Lung (tissue), 11 donors: ENCODE measurements at regions not wholly inside any gene's neighbourhood (a gene's known extent, or its start where the extent isn't known, plus 50 kb on each side); places are given as distances from the start of the nearest gene placed in this dataset.

Experiments
- ATAC-seq: fragments of 200-7000 bp; cut with Tn5 transposase; one replicate; pipeline ENCODE4 v1.9.1; 2020; ENCODE audit warnings: moderate number of reproducible peaks; ENCODE audit not compliant: insufficient read depth, low FRiP score
- DNase-seq, 3 donors: peaks; one replicate each; pipeline ENCODE4 v3.0.0-alpha.2; 2013 to 2017
- H3K27ac ChIP-seq, 2 donors: one replicate each; pipeline ENCODE4 v1.5.1; 2013; ENCODE audit warnings: mild to moderate bottlenecking in 2 of 2, moderate library complexity in 2 of 2, control low read depth in 1 of 2, inconsistent platforms in 1 of 2, low read depth in 1 of 2, low read length in 1 of 2
- H3K27me3 ChIP-seq, 3 donors: one replicate each; pipeline ENCODE4 v1.5.1; 2013; ENCODE audit warnings: low read length in 2 of 3; ENCODE audit not compliant: control insufficient read depth in 3 of 3, insufficient read depth in 3 of 3
- H3K36me3 ChIP-seq, 4 donors: one replicate each; pipeline ENCODE4 v1.5.1; 2013; ENCODE audit warnings: low read length in 4 of 4, mild to moderate bottlenecking in 1 of 4, moderate library complexity in 1 of 4; ENCODE audit not compliant: control insufficient read depth in 4 of 4, insufficient read depth in 4 of 4
- H3K4me1 ChIP-seq, 5 donors: one replicate each; pipeline ENCODE4 v1.5.1; 2013; ENCODE audit warnings: low read length in 5 of 5, mild to moderate bottlenecking in 2 of 5, moderate library complexity in 1 of 5; ENCODE audit not compliant: control insufficient read depth in 5 of 5, insufficient read depth in 5 of 5
- H3K4me3 ChIP-seq: one replicate; pipeline ENCODE4 v1.5.1; 2013; ENCODE audit warnings: mild to moderate bottlenecking, control low read depth, moderate library complexity
- H3K9ac ChIP-seq, 2 donors: one replicate each; pipeline ENCODE4 v1.5.1; 2013; ENCODE audit warnings: low read length in 2 of 2, control low read depth in 1 of 2; ENCODE audit not compliant: insufficient read depth in 1 of 2
- H3K9me3 ChIP-seq, 4 donors: one replicate each; pipeline ENCODE4 v1.5.1; 2013; ENCODE audit warnings: low read length in 3 of 4, mild to moderate bottlenecking in 1 of 4, moderate library complexity in 1 of 4; ENCODE audit not compliant: control insufficient read depth in 4 of 4, insufficient read depth in 3 of 4
- WGBS, 2 donors: extraction: QIAGEN DNeasy Blood & Tissue Kit; methylation state at CpG; one replicate each; pipeline ENCODE4 v1.1.7; 2013; 5-methylcytosine and 5-hydroxymethylcytosine counted together
- TF ChIP-seq, protein P1 (sequence below): IDR thresholded peaks from 2 replicates; pipeline ENCODE4 v1.5.1; 2012; ENCODE audit warnings: mild to moderate bottlenecking; ENCODE audit errors: control extremely low read depth, extremely low read depth
- donor health status: control.
- donor health status: control.
- donor health status: Bipolar disorder and iron deficiency.
- donor health status: healthy.
- donor health status: DM: yes; HTN: yes; CAD: no.

- ATAC-seq = no peak
- Histone ChIP-seq H3K36me3 (no peaks in the 10 kb centered on the region), H3K9me3 (no peaks in the 10 kb centered on the region), H3K4me1 (no peaks in the 10 kb centered on the region), H3K4me3 (no peak overlapping the region), H3K27ac (no peak overlapping the region), H3K9ac (no peak overlapping the region), H3K27me3 (no peaks in the 10 kb centered on the region)
- DNase-seq = no peak
- WGBS, 2 donors = 29 to 45% methylated on average over 5 of the region's 5 CpGs
- TF ChIP-seq, protein P1, sequence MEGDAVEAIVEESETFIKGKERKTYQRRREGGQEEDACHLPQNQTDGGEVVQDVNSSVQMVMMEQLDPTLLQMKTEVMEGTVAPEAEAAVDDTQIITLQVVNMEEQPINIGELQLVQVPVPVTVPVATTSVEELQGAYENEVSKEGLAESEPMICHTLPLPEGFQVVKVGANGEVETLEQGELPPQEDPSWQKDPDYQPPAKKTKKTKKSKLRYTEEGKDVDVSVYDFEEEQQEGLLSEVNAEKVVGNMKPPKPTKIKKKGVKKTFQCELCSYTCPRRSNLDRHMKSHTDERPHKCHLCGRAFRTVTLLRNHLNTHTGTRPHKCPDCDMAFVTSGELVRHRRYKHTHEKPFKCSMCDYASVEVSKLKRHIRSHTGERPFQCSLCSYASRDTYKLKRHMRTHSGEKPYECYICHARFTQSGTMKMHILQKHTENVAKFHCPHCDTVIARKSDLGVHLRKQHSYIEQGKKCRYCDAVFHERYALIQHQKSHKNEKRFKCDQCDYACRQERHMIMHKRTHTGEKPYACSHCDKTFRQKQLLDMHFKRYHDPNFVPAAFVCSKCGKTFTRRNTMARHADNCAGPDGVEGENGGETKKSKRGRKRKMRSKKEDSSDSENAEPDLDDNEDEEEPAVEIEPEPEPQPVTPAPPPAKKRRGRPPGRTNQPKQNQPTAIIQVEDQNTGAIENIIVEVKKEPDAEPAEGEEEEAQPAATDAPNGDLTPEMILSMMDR = no peak
Measured at GRCh38 chr5:52334367-52334766, 453.3 kb upstream of the ITGA1 start.

DNA sequence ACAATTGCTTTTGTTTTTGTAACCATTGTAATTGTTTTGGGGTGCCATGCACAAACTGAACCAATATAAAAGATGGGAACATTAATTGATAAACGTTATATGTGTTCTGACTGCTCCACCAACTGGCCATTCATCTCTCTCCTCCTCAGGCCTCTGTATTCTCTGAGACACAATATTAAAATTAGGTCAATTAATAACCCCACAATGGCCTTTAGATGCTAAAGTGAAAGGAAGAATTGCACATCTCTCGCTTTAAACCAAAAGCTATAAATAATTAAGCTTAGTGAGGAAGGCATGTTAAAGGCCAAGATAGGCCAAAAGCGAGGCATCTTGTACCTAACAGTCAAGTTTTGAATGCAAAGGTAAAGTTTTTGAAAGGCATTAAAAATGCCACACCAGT is 448.4 kb upstream of the ITGA1 start:
- TF ChIP-seq, protein P1 = no peak
- no peak overlapping the region for H3K9ac ChIP-seq
- H3K9me3 ChIP-seq = peaks cover 0 to 2% (median 0%) of the 10 kb centered on the region in 4 donors
- WGBS, 2 donors = 91 to 93% methylated on average over 3 of the region's 3 CpGs
- H3K27me3 ChIP-seq = no peaks in the 10 kb centered on the region
- no peak for ATAC-seq
- H3K4me1 ChIP-seq = no peaks in the 10 kb centered on the region
- no peaks in the 10 kb centered on the region for H3K36me3 ChIP-seq
- DNase-seq = no peak
- no peak overlapping the region for H3K4me3 ChIP-seq
- no peak overlapping the region for H3K27ac ChIP-seq

DNA sequence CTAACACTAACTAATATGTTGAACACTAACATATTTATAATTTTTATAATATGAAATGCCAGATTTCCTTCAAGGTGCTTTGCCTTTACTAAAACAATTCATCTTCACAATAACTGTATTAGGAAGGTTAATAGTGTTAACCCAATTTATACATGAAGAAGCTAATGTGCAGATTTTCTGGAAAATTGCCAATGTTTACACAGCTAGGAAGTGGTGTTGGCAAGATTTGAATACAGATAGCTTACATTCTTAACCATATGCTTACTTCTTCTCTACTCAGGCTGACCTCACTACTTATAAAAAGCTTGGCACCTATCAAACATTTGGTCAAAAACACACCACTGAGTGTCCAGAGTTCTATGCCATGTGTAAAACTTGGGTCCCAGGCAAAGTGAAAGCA is 445.4 kb upstream of the ITGA1 start:
- peak in 2 of 3 donors; percentile 11 to 44 for DNase-seq
- TF ChIP-seq, protein P1 = no peak

DNA sequence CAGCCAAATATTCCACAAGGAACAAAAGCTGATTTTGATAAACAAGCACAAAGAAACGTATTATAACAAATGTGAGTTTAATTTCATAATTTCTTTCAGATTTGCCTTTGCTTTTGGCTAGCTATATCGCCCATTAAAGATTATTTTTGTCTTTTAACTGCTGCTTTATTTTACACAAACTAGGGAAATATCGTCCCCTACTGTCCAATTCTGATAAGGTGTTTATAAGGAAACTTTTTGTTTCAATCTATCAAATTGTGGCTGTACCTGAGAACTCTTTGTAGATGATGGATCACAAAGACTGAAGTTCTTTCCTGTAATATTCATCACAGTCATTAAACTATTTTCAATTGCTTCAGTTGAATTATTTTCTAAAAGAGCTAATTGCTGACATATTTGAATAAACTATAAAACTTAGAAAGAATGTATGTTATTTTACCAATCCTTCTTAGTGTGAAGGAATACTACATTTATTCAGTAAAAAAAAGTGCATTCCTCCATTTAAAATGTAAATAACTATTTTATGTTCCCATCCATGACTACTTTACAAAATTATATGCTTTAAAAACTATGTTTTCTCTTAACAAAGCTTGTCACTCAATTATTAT is 431.3 kb upstream of the ITGA1 start:
- ATAC-seq (no peak), DNase-seq (peak in 2 of 3 donors; percentile 39 to 53)
- H3K36me3 ChIP-seq = no peaks in the 10 kb centered on the region
- TF ChIP-seq, protein P1 = no peak
- WGBS, 2 donors = 31 to 44% methylated on average over 3 of the region's 3 CpGs
- H3K9ac ChIP-seq = no peak overlapping the region
- no peak overlapping the region for H3K27ac ChIP-seq
- H3K27me3 ChIP-seq = no peaks in the 10 kb centered on the region
- H3K4me3 ChIP-seq = no peak overlapping the region
- no peaks in the 10 kb centered on the region for H3K9me3 ChIP-seq
- H3K4me1 ChIP-seq = no peaks in the 10 kb centered on the region

More for the DNA sequence above, 445.4 kb upstream of the ITGA1 start:
- Histone ChIP-seq H3K9ac (no peak overlapping the region), H3K36me3 (no peaks in the 10 kb centered on the region), H3K27me3 (no peaks in the 10 kb centered on the region), H3K9me3 (peaks cover 0 to 2% (median 0%) of the 10 kb centered on the region in 4 donors), H3K4me1 (no peaks in the 10 kb centered on the region), H3K4me3 (no peak overlapping the region), H3K27ac (no peak overlapping the region)
- ATAC-seq = no peak
